ENCODE measurements at regions not wholly inside any gene's neighbourhood (a gene's known extent, or its start where the extent isn't known, plus 50 kb on each side); places are given as distances from the start of the nearest gene placed in this dataset.

GRCh38 chr10:8677642-8678041 lies 623.2 kb downstream of the GATA3 start:
- TF ChIP-seq CTCF (IDR thresholded peaks at IDR 0.05): no peak
- no peak for TF ChIP-seq POLR2A (IDR thresholded peaks at IDR 0.05)
